ENCODE measurements at regions not wholly inside any gene's neighbourhood (a gene's known extent, or its start where the extent isn't known, plus 50 kb on each side); places are given as distances from the start of the nearest gene placed in this dataset.

DNA sequence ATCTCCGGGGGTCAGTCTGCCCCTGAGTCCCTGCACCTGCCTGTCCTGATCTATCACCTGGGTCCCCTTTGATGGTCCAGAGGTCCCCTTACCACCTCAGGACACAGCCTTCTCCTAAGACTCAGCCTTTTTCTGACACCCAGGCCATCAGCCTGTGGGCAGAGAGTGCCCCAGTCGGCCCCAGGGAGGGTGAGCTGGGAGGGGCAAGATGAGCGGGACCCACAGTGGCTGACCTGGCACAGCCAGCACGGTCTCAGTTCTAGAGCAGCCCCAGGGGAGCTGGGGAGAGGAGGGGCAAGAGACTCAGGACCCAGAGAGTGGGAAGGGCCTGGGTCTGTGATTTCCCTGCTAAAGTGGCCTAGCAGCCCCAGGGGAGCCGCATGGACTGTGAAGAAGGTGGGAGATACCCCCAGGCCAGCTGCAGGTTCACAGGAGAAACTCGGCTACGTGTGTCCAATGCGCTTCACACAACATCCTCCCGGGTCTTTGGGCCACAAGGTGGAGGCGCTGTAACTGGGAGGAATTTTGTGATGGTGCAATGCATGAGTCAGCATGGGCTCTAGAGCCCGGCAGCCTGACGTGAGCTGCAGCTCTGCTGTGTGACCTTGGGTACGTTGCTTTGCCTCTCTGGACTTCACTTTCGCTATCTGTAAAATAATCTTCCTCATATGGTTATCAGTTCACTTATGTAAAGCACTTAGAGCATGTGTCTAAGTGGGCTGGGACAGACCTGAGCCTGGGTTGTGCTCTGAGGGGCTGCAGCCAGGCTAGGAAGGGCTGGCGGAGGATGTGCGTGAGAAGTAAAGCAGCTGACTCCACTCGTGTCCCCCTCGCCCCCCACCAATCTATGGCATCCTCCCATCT, 67.2 kb upstream of the LHX1 start:
- no peak for ATAC-seq

DNA sequence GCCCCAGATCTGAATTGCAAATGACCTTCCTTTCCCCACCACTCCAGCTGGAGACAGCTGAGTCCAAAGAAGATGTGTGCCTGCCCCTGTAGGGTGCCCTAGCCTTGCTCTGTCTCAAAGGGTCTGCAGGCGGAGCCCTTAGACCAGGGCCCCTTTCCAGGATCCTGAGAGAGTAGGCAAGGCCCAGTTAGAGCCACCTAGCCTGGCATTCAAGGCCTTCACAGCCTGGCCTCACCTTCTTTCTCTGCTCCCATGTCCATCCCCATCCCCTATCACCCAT, 66.6 kb upstream of the LHX1 start:
- no peak for ATAC-seq

- no peak for ATAC-seq
These were observed 61.5 kb upstream of the LHX1 start for GRCh38 chr17:36875698-36876293.

GRCh38 chr17:36876966-36877365, 60.3 kb upstream of the LHX1 start:
- no peak for ATAC-seq

DNA sequence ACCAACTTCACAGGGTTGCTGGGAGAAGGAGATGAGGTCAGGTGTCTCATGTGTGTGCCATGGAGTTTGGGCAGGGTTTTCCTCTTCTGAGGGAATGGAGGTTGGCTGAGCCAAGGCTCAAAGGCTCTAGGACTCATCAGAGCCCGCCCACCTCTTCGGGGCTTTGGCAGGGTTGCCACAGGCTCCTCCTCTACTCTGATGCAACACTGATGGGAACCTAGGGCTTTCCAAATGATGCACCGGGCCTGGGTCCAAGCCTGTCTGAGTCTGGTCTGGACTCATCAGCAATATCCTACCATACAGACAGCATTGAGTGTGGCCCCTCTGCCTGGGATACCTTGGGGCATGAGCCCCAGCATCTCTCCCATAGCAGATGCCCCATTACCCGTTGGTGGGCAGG, 59.5 kb upstream of the LHX1 start:
- no peak for ATAC-seq

GRCh38 chr17:36878216-36878615, 59.1 kb upstream of the LHX1 start:
- ATAC-seq: no peak

- no peak for ATAC-seq
These were observed 58.2 kb upstream of the LHX1 start for GRCh38 chr17:36879027-36879426.

DNA sequence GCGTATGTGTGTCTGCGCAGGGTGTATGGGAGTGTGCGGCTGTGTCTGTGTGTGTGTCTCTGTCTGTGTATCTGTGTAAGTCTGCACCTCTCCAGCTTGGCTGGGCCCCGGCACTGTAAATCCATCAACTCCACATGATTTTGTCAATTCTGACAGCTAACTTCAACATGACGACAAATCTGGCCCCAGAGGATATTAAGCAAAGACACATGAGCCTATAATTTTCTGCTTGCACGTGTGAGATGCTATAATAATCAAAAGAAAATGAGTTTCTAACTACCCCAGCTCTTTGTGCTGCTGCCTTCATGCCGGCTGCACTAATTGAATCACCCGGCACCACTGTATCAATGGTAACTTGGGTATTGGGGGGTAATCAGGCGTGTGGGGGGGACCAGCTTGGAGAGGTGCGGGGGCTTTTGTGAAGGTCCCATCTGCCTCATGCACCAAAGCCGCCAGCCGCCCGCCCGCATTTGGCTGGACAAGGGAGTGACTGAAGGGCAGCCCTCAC, 57.6 kb upstream of the LHX1 start:
- ATAC-seq: no peak

DNA sequence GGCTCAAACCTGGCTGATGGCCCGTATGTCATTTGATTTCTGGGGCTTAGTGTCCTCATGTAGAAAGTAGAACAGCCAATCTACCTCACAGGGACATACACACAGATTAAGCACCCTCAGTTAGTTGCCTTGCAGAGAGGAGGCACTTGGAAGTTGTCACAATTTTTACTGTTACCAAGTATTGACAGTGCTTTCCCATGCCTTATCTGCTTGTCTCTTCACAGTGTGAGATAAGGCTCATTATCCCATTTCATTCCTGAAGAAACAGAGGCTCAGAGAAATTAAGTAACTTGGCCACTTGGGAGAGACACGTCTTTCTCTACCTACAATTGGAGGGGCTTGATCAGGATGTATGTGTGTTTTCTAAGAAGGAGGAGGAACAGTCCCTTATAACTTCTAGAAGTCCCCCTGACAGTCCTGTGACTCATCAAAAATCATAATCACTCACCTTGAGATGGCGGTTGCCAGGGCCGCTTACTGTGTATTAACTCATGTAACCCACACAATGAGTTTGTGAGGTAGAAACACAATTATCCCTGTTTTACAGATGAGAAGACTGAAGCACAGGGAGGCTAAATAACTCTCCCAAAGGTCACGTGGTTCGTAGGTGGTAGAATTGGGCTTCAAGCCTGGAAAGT, 56.9 kb upstream of the LHX1 start:
- ATAC-seq: peak; percentile 74 to 82

DNA sequence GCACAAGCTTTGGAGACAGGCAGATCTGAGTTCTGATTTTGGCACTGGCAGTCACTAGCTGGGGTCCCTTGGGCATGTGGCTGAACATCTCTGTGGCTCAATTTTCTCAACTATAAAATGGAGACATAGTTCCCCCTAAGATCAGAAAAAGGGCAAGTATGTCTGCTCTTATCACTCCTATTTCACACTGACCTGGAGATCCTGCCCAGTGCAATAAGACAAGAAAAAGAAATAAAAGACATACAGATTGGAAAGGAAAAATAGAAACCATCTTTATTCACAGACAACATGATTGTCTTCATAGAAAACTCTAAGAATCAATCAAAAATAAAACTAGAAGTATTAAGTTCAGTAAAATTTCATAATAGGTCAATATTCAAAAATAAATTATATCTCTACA, 56.0 kb upstream of the LHX1 start:
- ATAC-seq: no peak

GRCh38 chr17:36884495-36885152, 52.7 kb upstream of the LHX1 start:
- no peak for ATAC-seq

DNA sequence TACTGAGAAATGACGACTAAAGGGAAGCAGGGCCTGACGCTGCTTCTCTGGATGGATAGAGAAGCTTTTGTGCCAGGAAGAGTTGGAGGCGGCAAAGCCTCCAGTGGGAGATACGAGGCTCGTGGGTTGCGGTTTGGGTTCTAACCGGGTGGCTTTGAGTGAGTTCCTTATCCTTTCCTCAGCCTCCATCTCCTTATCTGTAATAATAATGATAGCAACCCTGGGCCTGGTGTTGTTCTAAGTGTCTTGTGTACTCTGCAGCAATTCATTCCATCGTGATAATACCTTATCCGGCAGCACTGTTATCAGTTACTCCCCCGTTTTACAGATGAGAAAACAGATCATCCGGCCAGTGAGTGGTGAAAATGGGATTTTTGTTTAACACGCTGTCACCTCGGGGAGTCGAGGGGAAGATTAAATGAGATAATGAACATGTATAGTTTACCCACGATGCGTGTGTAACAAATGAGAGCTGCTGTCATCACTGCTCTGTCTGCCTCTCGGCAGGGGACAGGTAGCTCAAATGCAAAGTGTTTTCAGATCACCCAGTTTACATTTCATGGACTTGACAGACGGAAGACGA, 52.0 kb upstream of the LHX1 start:
- ATAC-seq: no peak

DNA sequence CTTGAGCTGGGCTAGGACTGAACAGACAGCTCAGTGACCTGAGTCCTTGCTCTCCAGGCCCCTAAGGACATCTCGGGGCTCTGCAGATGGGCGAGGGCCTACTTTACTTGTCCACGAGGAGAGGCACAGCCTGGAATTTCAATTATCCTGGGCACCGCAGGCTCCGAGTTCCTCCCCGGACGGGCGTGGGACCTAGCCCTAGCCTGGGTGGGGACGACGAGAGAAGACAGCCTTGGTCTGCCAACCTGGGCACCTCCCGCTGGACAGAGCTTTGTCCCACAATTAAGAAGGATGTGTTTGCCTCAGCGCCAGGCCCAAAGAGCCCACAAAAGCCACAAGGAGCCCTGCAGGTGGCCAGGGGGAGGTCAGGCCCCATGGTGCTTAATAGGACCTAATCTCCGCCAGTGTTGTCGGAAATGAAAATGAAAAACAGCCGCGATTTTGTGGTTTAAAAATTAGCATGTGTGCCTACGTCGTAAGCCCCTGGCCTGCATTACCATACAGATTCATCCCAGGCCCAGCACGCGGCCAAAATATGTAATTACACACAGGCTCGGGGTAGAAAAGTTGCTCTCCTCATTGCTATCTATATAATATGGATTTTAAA, 51.4 kb upstream of the LHX1 start:
- no peak for ATAC-seq
